ENCODE measurements at regions not wholly inside any gene's neighbourhood (a gene's known extent, or its start where the extent isn't known, plus 50 kb on each side); places are given as distances from the start of the nearest gene placed in this dataset.

DNA sequence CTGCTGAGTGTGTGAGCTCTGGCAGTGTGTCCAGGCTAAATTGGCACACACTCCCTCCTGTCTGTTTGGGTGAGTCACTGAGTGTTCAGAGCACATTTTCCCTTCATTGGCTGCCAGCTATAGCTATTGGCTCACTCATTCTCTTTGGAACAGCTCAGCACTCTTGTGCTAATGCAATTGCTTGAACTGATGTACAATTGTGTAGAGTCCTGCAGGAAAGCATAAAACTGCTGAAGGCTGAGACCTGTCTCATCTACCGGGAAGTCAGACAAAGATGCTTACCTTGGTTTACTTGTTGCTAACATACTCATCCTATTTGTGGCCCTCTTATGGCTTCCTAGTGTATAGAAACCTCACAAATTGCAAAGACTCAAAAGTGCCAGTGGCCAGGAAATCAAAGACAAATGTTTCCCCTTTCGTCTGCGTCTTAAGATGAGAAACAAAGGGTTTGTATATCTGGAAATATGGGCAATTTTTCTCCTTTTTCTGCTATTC is 351.0 kb downstream of the BCKDHB start:
- TF ChIP-seq, protein P1, sequence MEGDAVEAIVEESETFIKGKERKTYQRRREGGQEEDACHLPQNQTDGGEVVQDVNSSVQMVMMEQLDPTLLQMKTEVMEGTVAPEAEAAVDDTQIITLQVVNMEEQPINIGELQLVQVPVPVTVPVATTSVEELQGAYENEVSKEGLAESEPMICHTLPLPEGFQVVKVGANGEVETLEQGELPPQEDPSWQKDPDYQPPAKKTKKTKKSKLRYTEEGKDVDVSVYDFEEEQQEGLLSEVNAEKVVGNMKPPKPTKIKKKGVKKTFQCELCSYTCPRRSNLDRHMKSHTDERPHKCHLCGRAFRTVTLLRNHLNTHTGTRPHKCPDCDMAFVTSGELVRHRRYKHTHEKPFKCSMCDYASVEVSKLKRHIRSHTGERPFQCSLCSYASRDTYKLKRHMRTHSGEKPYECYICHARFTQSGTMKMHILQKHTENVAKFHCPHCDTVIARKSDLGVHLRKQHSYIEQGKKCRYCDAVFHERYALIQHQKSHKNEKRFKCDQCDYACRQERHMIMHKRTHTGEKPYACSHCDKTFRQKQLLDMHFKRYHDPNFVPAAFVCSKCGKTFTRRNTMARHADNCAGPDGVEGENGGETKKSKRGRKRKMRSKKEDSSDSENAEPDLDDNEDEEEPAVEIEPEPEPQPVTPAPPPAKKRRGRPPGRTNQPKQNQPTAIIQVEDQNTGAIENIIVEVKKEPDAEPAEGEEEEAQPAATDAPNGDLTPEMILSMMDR (IDR thresholded peaks at IDR 0.05; ENCODE audit: extremely low read depth, missing control alignments) = no peak
- DNase-seq (ENCODE audit: low spot score) = no peak

DNA sequence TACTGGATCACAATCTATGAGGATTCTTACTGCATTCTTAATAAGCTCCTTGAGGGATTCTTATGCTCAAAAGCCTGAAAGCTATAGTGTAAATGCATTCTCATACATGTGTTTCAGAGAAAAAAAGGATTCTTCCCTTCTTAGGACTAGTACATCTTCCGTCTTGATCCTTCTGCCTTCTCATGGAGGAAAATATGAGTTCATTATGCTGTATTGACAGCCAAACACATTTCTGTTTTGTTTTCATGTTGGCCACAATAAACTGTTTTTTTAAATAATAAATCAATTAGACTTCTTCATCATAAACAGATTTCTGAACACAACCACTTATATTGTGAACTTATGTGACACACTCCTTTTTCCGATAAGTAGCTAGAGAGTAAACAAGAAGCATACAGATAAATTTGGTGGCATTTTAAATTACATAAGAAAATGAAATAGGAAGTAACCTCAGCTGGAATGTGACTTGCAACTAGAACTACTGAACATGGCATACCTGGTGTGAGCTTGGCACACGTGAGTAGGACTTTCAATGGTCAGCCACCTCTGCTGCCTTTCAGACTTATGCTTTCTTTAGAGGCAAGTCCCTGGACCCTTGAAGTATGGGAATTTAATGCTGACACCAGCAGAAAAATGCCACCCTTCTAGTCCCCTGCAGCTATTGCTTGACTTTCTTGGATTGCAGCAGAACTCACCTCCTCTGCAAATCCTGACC is 350.4 kb downstream of the BCKDHB start:
- TF ChIP-seq, protein P1 (IDR thresholded peaks at IDR 0.05; ENCODE audit: extremely low read depth, missing control alignments) = no peak
- DNase-seq (ENCODE audit: low spot score) = no peak

DNA sequence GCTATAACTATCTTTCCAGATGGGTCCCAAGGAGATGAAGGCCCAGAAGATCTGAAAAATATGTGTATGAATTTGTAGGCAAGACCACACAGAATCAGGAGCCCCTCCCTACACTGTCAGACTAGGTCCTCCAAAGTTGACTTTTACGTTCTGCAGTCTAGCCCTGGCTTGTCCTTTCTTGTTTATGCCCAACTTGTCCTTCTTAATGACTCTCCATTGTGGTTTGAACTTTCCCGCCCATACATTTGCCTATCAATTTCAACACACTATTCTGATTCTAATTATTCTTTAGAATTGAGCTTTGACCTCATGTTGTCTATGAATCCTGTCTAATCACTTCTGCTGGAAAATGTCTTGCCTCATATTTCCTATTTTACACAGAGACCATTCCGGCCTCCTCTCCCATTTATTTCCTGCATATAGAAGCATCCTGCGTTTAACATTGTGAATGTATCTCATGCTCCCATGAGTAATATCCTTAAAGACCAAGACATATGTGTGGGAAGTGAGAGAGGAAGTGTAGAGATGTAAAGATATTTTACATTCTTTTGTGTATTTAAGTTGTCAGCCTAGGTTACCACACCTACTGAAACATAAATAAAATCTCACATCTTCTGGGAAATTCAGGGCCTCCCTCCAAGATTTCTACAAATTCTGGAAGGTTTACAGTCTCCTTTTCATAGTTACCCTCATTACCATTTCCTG is 348.3 kb downstream of the BCKDHB start:
- DNase-seq (ENCODE audit: low spot score) = no peak
- TF ChIP-seq, protein P1 (IDR thresholded peaks at IDR 0.05; ENCODE audit: extremely low read depth, missing control alignments) = no peak

DNA sequence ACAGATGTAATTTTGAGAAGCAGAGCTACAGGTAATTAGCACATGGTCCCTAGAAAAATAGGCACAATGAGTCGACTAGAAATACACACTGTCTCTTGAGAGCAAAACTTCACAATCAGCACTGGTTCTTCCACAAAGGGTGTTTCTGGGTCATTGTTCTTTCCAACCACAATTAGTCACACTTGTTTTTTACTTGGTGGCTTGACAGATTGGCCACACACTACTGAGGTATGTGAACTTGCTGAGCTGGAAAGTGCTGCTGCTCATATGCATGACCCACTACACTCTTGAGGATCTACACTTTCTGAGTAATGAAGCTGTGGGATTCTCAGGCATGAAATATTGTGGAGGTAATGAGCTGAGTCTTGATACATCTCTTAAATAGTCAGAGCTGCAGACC is 347.7 kb downstream of the BCKDHB start:
- TF ChIP-seq, protein P1 (IDR thresholded peaks at IDR 0.05; ENCODE audit: extremely low read depth, missing control alignments) = no peak
- DNase-seq (ENCODE audit: low spot score) = peak; percentile 2

DNA sequence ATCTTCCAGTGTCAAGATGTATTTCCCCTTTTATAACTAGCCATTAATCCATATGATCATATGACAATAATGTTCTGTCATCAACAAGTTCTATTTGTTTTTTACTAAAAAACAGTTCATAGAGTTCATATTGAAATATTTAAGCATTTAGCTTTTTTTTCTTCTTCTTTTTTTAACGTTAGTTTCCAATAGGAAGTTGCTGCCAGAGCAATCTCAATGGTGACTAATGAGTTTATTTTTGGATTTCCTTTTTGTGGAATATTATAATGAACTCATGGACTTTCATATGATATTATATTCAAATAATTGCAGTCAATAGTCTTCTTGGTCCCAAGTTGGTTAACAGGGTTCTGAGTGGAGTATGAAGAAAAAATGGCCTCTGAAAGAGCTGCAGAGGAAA is 343.3 kb downstream of the BCKDHB start:
- no peak for DNase-seq (ENCODE audit: low spot score)
- TF ChIP-seq, protein P1 (IDR thresholded peaks at IDR 0.05; ENCODE audit: extremely low read depth, missing control alignments) = no peak

DNA sequence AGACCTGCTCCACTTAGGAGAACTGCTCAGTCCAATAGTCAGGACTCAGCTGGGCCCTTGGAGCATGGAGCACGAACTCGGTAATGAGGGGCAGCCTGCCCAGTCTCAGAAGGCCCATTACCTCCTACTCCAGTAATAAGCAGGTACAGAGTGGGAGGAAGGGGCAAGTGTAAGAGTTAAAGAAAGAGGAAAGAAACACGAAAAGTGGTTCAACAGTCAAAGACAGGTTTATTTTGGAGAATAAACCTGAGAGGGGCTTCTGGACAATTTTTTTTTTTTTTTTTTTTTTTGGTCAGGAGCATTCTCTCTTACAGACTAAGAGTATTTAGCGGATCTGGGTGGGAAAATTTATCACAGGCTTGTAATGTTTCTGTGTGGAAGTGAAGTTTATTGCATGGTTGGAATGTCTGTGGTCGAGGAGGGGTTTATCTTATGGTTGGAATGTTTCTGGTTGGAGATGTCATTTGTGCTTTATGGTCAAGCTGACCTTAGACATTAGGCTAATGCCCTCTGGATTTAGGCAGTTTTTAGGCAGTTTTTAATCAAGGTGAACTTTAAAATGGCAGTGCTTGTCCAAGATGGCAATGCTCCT is 340.1 kb downstream of the BCKDHB start:
- TF ChIP-seq, protein P1 (IDR thresholded peaks at IDR 0.05; ENCODE audit: extremely low read depth, missing control alignments) = no peak
- DNase-seq (ENCODE audit: low spot score) = no peak

DNA sequence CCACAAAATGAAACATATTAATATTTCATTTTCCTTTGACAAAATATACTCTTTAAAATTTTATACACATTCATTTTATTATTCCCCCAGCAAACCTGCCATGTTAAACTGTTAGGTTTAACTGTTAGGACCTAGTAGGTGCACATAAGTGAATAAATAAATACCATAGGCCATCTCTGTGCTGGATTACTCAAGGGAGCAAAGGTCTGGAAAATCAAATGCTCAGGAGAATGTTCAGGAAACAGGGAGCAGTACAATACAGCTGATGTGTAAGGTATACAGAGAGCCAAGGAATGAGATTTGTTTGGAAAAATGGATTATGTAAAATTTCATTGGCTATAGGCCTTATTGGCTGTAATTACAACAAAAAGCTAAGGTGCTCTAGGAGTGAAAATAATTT is 339.3 kb downstream of the BCKDHB start:
- no peak for DNase-seq (ENCODE audit: low spot score)
- TF ChIP-seq, protein P1 (IDR thresholded peaks at IDR 0.05; ENCODE audit: extremely low read depth, missing control alignments) = no peak

Data from GM20000 (cell line).